Esophagus muscularis mucosa (tissue), 4 donors: ENCODE measurements at regions not wholly inside any gene's neighbourhood (a gene's known extent, or its start where the extent isn't known, plus 50 kb on each side); places are given as distances from the start of the nearest gene placed in this dataset.

Experiments
- DNase-seq: peaks from one replicate; pipeline ENCODE4 v3.0.0-alpha.2; 2017; ENCODE audit errors: extremely low spot score
- H3K27ac ChIP-seq, 4 donors: fragments of 200-600 bp; sonication (generic); replicated peaks in 1 of 4; 1 replicate in 3 of 4; 2 replicates in 1 of 4; pipeline ENCODE4 v1.5.1; 2016 to 2019; ENCODE audit warnings: mild to moderate bottlenecking in 1 of 4
- H3K27me3 ChIP-seq, 4 donors: fragments of 200-600 bp; sonication (generic); one replicate each; pipeline versions ENCODE4 v1.5.1 to v1.6.0; 2016 to 2019
- H3K36me3 ChIP-seq, 4 donors: fragments of 200-600 bp; sonication (generic); one replicate each; pipeline ENCODE4 v1.5.1; 2016 to 2019
- H3K4me1 ChIP-seq, 4 donors: fragments of 200-600 bp; sonication (generic); one replicate each; pipeline ENCODE4 v1.5.1; 2016 to 2019
- H3K4me3 ChIP-seq, 4 donors: fragments of 200-600 bp; sonication (generic); 1 replicate in 2 of 4; 2 replicates in 2 of 4; pipeline ENCODE4 v1.5.1; 2016 to 2019; ENCODE audit warnings: mild to moderate bottlenecking in 4 of 4, moderate library complexity in 1 of 4
- H3K9me3 ChIP-seq, 4 donors: fragments of 200-600 bp; sonication (generic); 1 replicate in 3 of 4; 2 replicates in 1 of 4; pipeline ENCODE4 v1.5.1; 2016 to 2019
- CTCF ChIP-seq, 3 experiments: fragments of 200-600 bp in 2 of 3; fragments of 450-650 bp in 1 of 3; sonication (generic) in 2 of 3; IDR thresholded peaks; one replicate each; pipeline ENCODE4 v1.5.1; 2017 to 2019; ENCODE audit warnings: antibody characterized with exemption in 3 of 3, mild to moderate bottlenecking in 2 of 3, moderate library complexity in 1 of 3
- EP300 ChIP-seq: sonication (generic); formaldehyde crosslinking; IDR thresholded peaks from one replicate; pipeline ENCODE4 v1.6.1; 2017; ENCODE audit warnings: antibody characterized with exemption
- POLR2A ChIP-seq: fragments of 450-650 bp; IDR thresholded peaks from one replicate; pipeline ENCODE4 v1.6.1; 2017; ENCODE audit warnings: antibody characterized with exemption, moderate library complexity, mild to moderate bottlenecking, low read depth
- POLR2AphosphoS5 ChIP-seq, 2 donors: sonication (generic); formaldehyde crosslinking; IDR thresholded peaks; one replicate each; pipeline ENCODE4 v1.6.1; 2017; ENCODE audit warnings: antibody characterized with exemption in 2 of 2
- WGBS: methylation state at CpG from one replicate; pipeline ENCODE4 v1.1.5; 2018; 5-methylcytosine and 5-hydroxymethylcytosine counted together
- intact Hi-C: fragments of 100-400 bp; cut with DNase I; formaldehyde crosslinking; loops from one replicate; pipeline ENCODE4 v1.15.1; 2023

- WGBS, result 87% methylated on average over 4 of the region's 4 CpGs
- Histone ChIP-seq H3K4me1 (peaks cover 0 to 8% (median 2%) of the 10 kb centered on the region in 4 donors), H3K4me3 (no peak overlapping the region), H3K36me3 (no peaks in the 10 kb centered on the region), H3K27me3 (no peaks in the 10 kb centered on the region), H3K27ac (no peak overlapping the region), H3K9me3 (peaks cover 0 to 1% (median 0%) of the 10 kb centered on the region in 4 donors)
- TF ChIP-seq CTCF (IDR thresholded peaks at IDR 0.05), result no peak
- TF ChIP-seq EP300, result no peak
- TF ChIP-seq POLR2A, result no peak
- TF ChIP-seq POLR2AphosphoS5 (IDR thresholded peaks at IDR 0.05), result no peak
- intact Hi-C loops, result no loop called here
- no peak for DNase-seq
Measured at GRCh38 chr12:23221066-23221465, 596.1 kb downstream of the ETNK1 start.

- peaks cover 0 to 9% (median 2%) of the 10 kb centered on the region in 4 donors for H3K4me1 ChIP-seq
- TF ChIP-seq POLR2A, result no peak
- TF ChIP-seq CTCF (IDR thresholded peaks at IDR 0.05), result no peak
- TF ChIP-seq POLR2AphosphoS5 (IDR thresholded peaks at IDR 0.05), result no peak
- TF ChIP-seq EP300, result no peak
- no peak overlapping the region for H3K27ac ChIP-seq
- WGBS, result 78% methylated on average over 1 of the region's 1 CpG
- H3K9me3 ChIP-seq, result no peaks in the 10 kb centered on the region
- no peaks in the 10 kb centered on the region for H3K36me3 ChIP-seq
- H3K4me3 ChIP-seq, result no peak overlapping the region
- no peak for DNase-seq
- no peaks in the 10 kb centered on the region for H3K27me3 ChIP-seq
- intact Hi-C loops, result no loop called here
Measured at GRCh38 chr12:23221926-23222325, 597.0 kb downstream of the ETNK1 start.

- intact Hi-C loops, result no loop called here
- H3K27me3 ChIP-seq, result no peaks in the 10 kb centered on the region
- H3K4me1 ChIP-seq, result peaks cover 0 to 9% (median 2%) of the 10 kb centered on the region in 4 donors
- WGBS, result 78% methylated on average over 3 of the region's 3 CpGs
- no peak overlapping the region for H3K4me3 ChIP-seq
- H3K27ac ChIP-seq, result no peak overlapping the region
- H3K9me3 ChIP-seq, result no peaks in the 10 kb centered on the region
- H3K36me3 ChIP-seq, result no peaks in the 10 kb centered on the region
- DNase-seq, result no peak
- TF ChIP-seq POLR2AphosphoS5 (IDR thresholded peaks at IDR 0.05), result no peak
- TF ChIP-seq POLR2A, result no peak
- TF ChIP-seq CTCF (IDR thresholded peaks at IDR 0.05), result no peak
- no peak for TF ChIP-seq EP300
Measured at GRCh38 chr12:23222801-23223200, 597.8 kb downstream of the ETNK1 start.

GRCh38 chr12:23228101-23228500, 603.1 kb downstream of the ETNK1 start:
- Histone ChIP-seq H3K9me3 (no peaks in the 10 kb centered on the region), H3K27me3 (no peaks in the 10 kb centered on the region), H3K4me3 (no peak overlapping the region), H3K36me3 (no peaks in the 10 kb centered on the region), H3K4me1 (peaks cover 0 to 9% (median 4%) of the 10 kb centered on the region in 4 donors), H3K27ac (no peak overlapping the region)
- intact Hi-C loops, result no loop called here
- WGBS, result 75% methylated on average over 2 of the region's 2 CpGs
- TF ChIP-seq POLR2AphosphoS5 (IDR thresholded peaks at IDR 0.05) (no peak), EP300 (no peak)
- DNase-seq, result no peak

GRCh38 chr12:23230899-23231298, 605.9 kb downstream of the ETNK1 start:
- intact Hi-C loops, result no loop called here
- H3K4me3 ChIP-seq, result no peak overlapping the region
- 53% methylated on average over 2 of the region's 2 CpGs for WGBS
- peaks cover 1 to 4% (median 2%) of the 10 kb centered on the region in 4 donors for H3K4me1 ChIP-seq
- no peak for TF ChIP-seq POLR2A
- no peak for TF ChIP-seq EP300
- no peak for TF ChIP-seq CTCF (IDR thresholded peaks at IDR 0.05)
- no peak for TF ChIP-seq POLR2AphosphoS5 (IDR thresholded peaks at IDR 0.05)
- H3K9me3 ChIP-seq, result no peaks in the 10 kb centered on the region
- no peaks in the 10 kb centered on the region for H3K27me3 ChIP-seq
- H3K36me3 ChIP-seq, result no peaks in the 10 kb centered on the region
- DNase-seq, result no peak
- H3K27ac ChIP-seq, result no peak overlapping the region
